Epithelial cell of proximal tubule (primary cell): ENCODE measurements at regions not wholly inside any gene's neighbourhood (a gene's known extent, or its start where the extent isn't known, plus 50 kb on each side); places are given as distances from the start of the nearest gene placed in this dataset.

Source experiments
- DNase-seq: peaks from one replicate; pipeline ENCODE4 v3.0.0-alpha.2; 2011; ENCODE audit warnings: low read depth
- H3K4me3 ChIP-seq: 2 replicates; pipeline ENCODE4 v1.5.1; 2011; ENCODE audit warnings: low read depth, mild to moderate bottlenecking, low read length
- TF ChIP-seq, protein P1 (sequence below): conservative IDR thresholded peaks from 2 replicates; pipeline ENCODE4 v1.5.1; 2012; ENCODE audit warnings: low read depth, mild to moderate bottlenecking, low read length

DNA sequence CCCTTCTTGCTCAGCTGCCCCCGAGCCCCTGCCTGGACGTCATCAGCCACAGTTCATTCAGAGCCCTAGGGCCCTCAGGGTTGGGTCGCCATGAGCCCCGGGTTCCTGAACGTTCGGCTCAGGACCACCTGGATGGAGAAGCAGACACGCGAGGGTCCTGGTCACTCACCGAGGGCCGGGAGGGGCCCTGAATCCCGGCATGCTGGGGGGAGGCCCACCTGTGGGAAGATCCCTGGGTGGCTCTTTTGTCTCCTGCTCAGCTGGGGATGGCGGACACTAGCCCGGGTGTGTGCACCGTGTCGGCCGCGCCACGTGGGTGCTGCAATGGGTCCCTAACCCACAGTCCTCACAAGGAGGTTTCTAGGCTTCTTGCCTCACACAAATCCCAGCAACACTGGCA lies 78.1 kb upstream of the TTC34 start:
- no peak overlapping the region for H3K4me3 ChIP-seq
- TF ChIP-seq, protein P1, sequence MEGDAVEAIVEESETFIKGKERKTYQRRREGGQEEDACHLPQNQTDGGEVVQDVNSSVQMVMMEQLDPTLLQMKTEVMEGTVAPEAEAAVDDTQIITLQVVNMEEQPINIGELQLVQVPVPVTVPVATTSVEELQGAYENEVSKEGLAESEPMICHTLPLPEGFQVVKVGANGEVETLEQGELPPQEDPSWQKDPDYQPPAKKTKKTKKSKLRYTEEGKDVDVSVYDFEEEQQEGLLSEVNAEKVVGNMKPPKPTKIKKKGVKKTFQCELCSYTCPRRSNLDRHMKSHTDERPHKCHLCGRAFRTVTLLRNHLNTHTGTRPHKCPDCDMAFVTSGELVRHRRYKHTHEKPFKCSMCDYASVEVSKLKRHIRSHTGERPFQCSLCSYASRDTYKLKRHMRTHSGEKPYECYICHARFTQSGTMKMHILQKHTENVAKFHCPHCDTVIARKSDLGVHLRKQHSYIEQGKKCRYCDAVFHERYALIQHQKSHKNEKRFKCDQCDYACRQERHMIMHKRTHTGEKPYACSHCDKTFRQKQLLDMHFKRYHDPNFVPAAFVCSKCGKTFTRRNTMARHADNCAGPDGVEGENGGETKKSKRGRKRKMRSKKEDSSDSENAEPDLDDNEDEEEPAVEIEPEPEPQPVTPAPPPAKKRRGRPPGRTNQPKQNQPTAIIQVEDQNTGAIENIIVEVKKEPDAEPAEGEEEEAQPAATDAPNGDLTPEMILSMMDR, result no peak
- no peak for DNase-seq

GRCh38 chr1:2880086-2880485 lies 78.6 kb upstream of the TTC34 start:
- no peak for DNase-seq
- no peak overlapping the region for H3K4me3 ChIP-seq
- TF ChIP-seq, protein P1, result no peak

GRCh38 chr1:2880812-2881295 lies 79.4 kb upstream of the TTC34 start:
- DNase-seq, result no peak
- no peak overlapping the region for H3K4me3 ChIP-seq
- TF ChIP-seq, protein P1, result no peak

DNA sequence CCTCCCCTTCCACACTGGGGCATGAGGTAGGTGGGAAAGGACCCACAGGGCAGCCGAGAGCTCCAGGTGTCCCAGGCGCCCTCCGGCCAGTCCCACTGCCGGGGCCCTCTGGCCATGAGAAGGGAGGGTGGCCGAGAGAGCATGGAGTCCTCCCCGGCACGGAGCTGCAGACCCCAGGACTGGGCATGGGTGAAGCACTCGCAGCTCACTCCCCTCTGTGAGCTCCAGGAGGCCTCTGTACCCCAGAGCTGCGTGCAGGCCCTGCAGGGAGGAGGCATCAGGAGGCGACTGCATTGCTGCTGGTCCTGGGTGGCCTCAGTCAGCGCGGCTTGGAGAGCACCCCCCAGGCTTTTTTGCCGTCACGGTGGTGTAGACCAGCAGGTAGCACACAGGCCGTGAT lies 80.1 kb upstream of the TTC34 start:
- TF ChIP-seq, protein P1, result no peak
- H3K4me3 ChIP-seq, result no peak overlapping the region
- DNase-seq, result no peak

- H3K4me3 ChIP-seq, result no peak overlapping the region
- TF ChIP-seq, protein P1, result no peak
- DNase-seq, result no peak
These were observed 81.6 kb upstream of the TTC34 start for GRCh38 chr1:2882966-2883696.

DNA sequence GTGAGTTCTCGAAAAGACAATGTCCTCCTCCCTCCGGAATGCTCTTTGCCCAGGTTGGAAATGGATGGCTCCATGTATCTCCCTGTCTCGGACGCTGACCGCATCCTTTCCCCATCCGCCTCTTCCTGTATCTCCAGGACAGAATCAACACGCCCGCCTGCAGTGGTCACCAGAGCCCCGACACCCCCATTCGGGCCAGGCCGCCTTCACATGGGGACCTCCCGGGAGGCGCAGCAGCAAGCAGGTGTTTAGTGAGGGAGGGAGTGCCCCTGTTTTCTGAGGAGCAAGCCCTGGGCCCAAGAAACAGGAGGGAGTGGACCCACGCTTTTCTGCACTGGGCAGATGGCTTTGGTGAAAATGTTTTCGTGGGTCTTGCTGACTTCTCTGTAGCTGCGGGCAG lies 83.5 kb upstream of the TTC34 start:
- no peak overlapping the region for H3K4me3 ChIP-seq
- TF ChIP-seq, protein P1, result no peak
- no peak for DNase-seq

DNA sequence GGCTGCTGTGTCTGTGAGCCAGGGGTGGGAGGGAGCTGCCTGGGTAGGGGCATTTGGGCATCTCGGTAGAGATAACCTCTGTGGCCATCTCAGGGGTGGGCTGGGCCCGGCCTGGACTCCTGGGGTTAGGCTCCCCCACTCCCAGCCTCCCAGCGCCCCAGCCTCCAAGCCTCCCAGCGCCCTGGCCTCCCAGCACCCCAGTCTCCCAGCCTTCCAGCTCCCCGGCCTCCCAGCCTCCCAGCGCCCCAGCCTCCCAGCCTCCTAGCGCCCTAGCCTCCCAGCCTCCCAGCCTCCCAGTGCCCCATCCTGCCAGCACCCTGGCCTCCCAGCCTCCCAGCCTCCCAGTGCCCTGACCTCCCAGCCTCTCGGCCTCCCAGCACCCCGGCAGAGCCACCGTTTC lies 85.1 kb upstream of the TTC34 start:
- TF ChIP-seq, protein P1, result no peak
- H3K4me3 ChIP-seq, result no peak overlapping the region
- DNase-seq, result no peak
